ENCODE measurements at regions not wholly inside any gene's neighbourhood (a gene's known extent, or its start where the extent isn't known, plus 50 kb on each side); places are given as distances from the start of the nearest gene placed in this dataset.
A peak's percentile ranks its signal among the peaks of the same experiment; 100 is the strongest.

DNA sequence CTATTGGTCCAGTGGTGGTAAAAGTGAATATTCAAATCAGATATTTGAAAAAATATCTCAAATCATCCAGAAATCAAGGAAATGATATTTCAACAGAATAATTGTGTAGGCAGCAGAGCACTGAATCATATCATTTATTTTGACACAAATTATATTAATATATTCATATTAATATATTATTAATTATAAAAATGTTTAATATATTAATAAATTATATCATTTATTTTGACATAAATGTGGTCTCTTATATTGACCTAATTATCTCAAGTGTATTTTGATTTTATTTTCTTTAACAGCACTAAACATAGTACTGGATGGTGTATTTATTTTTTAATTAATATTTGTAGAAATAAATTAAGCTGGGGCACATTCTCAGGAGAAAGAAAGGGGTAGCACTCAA is 257.7 kb upstream of the THBS1 start:
- H3K4me3 ChIP-seq (replicated peaks in 1 of 2; ENCODE audit: low read depth in 2 of 2, low read length in 2 of 2) = no peak overlapping the region
- no peak for DNase-seq (ENCODE audit: low read depth in 2 of 2)
- TF ChIP-seq, protein P1, sequence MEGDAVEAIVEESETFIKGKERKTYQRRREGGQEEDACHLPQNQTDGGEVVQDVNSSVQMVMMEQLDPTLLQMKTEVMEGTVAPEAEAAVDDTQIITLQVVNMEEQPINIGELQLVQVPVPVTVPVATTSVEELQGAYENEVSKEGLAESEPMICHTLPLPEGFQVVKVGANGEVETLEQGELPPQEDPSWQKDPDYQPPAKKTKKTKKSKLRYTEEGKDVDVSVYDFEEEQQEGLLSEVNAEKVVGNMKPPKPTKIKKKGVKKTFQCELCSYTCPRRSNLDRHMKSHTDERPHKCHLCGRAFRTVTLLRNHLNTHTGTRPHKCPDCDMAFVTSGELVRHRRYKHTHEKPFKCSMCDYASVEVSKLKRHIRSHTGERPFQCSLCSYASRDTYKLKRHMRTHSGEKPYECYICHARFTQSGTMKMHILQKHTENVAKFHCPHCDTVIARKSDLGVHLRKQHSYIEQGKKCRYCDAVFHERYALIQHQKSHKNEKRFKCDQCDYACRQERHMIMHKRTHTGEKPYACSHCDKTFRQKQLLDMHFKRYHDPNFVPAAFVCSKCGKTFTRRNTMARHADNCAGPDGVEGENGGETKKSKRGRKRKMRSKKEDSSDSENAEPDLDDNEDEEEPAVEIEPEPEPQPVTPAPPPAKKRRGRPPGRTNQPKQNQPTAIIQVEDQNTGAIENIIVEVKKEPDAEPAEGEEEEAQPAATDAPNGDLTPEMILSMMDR (IDR thresholded peaks at IDR 0.05; ENCODE audit: low read depth, low read length) = no peak

GRCh38 chr15:39323706-39324105 is 257.2 kb upstream of the THBS1 start:
- H3K4me3 ChIP-seq (replicated peaks in 1 of 2; ENCODE audit: low read depth in 2 of 2, low read length in 2 of 2) = no peak overlapping the region
- DNase-seq (ENCODE audit: low read depth in 2 of 2) = no peak
- TF ChIP-seq, protein P1 (IDR thresholded peaks at IDR 0.05; ENCODE audit: low read depth, low read length) = no peak

DNA sequence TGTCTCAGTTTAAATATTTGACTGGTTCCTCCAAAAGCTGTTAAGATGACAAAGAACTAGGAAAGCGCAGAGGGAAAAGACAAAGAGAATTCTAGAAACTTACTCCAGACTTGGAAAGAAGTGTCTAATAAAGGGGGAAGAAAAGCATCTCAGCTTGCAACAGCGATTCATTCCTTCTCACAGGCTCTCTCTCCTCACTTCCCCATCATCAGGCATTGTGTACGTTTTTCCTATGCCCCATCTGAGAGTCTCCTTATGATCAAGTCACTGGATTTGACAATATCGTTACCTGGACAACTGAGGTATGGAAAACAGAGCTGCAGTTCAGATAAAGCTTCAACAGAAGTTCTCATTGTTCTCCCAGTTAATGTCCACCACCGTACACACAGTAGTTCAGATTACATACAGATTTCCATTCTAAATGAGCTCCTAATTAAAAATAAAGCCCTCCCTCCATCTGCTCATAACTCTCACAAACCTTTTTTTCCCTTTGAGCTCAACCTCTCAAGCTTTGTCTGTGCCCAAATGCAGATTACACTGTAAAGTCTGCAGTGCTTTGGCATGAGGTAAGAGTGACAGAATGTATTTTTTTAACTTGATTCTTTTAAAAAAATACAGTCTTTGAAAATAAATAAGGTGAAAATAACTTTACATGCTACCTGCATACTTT is 254.4 kb upstream of the THBS1 start:
- TF ChIP-seq, protein P1 (IDR thresholded peaks at IDR 0.05; ENCODE audit: low read depth, low read length) = no peak
- DNase-seq (ENCODE audit: low read depth in 2 of 2) = no peak
- no peak overlapping the region for H3K4me3 ChIP-seq (replicated peaks in 1 of 2; ENCODE audit: low read depth in 2 of 2, low read length in 2 of 2)

DNA sequence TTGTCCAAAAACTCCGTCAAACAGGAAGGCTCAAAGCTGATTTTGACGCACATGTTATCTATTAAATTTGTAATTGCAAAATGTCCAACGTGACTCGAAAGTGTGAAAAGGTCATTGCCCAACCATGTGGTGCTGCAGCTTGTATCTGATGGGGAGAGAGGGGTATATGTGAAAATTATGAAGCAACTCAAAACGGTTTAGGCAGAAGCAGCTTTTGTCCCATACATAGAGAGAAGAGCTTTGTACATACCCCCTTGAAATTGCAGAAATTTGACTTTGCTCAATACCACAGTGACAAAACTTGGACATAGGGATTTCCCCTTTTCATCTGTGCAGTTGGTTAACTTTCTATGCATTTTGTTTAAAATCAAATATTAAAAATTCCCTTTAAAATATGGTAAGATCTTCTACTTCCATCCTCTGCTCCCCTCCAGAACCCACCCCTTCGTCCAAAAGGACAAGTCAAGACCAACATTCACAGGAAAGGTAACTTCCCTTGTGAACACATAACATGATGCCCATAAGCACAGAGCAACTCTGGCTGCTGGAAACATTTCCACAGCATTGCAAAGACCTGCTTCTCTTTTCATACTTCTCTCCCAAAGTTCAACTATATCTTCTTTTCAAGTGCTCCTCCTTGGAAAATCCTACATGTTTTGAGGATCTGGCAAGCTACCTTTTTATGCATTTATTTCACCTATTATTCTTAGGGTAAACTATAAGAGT is 253.7 kb upstream of the THBS1 start:
- no peak overlapping the region for H3K4me3 ChIP-seq (replicated peaks in 1 of 2; ENCODE audit: low read depth in 2 of 2, low read length in 2 of 2)
- TF ChIP-seq, protein P1 (IDR thresholded peaks at IDR 0.05; ENCODE audit: low read depth, low read length) = no peak
- peak in 1 of 2 donors; percentile 19 for DNase-seq (ENCODE audit: low read depth in 2 of 2)

DNA sequence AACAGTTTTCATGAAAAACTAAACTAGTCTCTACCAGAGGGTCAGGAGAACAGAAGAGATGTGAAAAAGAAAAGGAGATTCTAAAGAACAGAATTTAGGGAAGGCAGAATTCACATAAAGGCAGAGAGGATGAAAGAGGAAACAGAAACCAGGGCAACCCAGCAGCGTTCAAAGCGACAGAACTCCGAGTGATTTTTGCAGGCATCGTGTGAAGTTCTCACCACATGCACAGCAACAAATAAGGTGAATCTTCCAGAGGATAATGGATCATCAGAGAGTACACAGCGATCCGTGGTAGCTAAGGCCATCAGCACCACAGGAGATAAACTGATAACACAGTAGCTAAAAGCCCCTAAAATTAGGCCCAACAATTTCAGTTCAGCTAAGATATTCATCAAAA is 250.8 kb upstream of the THBS1 start:
- TF ChIP-seq, protein P1 (IDR thresholded peaks at IDR 0.05; ENCODE audit: low read depth, low read length) = no peak
- no peak overlapping the region for H3K4me3 ChIP-seq (replicated peaks in 1 of 2; ENCODE audit: low read depth in 2 of 2, low read length in 2 of 2)
- no peak for DNase-seq (ENCODE audit: low read depth in 2 of 2)

DNA sequence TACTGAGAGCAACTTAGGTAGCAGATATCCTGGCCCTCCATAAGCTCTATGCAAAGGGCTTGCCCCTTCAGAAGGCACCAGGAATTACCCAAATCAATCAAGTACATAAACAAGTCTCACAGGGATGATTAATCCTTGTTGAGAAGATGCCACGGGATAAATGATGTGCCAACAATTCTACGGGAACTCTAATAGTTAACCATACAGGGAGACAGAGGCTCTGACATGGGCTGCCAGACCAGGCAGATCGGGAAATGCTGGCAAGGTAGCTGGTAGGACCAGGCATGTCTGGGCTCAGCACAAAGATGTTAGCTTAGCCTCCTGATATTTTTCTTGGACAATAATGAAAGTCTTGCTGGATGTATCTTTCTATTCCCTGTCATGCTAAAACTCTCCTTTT is 249.3 kb upstream of the THBS1 start:
- no peak overlapping the region for H3K4me3 ChIP-seq (replicated peaks in 1 of 2; ENCODE audit: low read depth in 2 of 2, low read length in 2 of 2)
- DNase-seq (ENCODE audit: low read depth in 2 of 2) = no peak
- TF ChIP-seq, protein P1 (IDR thresholded peaks at IDR 0.05; ENCODE audit: low read depth, low read length) = no peak

Measured in cardiac fibroblast (primary cell).